ENCODE measurements at regions not wholly inside any gene's neighbourhood (a gene's known extent, or its start where the extent isn't known, plus 50 kb on each side); places are given as distances from the start of the nearest gene placed in this dataset.

DNA sequence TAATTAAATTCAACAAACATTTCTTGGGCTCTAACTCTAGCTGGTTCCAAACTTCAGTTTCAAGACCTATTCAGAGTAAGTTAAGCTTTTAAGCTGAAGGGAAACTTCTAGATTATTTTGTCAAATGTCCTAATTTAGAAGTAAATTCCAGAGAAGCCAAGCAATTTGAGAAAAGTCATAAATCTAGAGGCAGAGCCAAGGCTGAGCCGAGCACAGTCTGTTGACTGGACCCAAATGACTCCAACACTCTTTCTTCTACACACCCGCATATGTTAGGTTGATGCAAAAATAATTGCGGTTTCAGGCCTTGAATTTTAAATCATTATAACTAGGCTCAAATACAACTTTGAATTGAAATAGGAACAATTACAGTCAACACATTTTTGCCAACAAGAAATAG is 319.7 kb downstream of the NFIB start:
- H3K9me3 ChIP-seq (ENCODE audit: control insufficient read depth, insufficient read depth, low read depth, low read length), result no peaks in the 10 kb centered on the region
- ChIA-PET CTCF (no interaction called here), POLR2A (no interaction called here)
- no peaks in the 10 kb centered on the region for H3K4me1 ChIP-seq (ENCODE audit: control insufficient read depth, insufficient read depth, low read length)
- no peak overlapping the region for H3K27ac ChIP-seq (ENCODE audit: low read length)
- no peaks in the 10 kb centered on the region for H3K27me3 ChIP-seq (ENCODE audit: control insufficient read depth, insufficient read depth, low read length)
- H3K36me3 ChIP-seq (ENCODE audit: control insufficient read depth, insufficient read depth, low read length), result no peaks in the 10 kb centered on the region
- DNase-seq (ENCODE audit: low read depth, low spot score) (no peak), ATAC-seq (no peak)
- TF ChIP-seq POLR2AphosphoS5 (IDR thresholded peaks at IDR 0.05; ENCODE audit: low read depth, low read length) (no peak), SIN3A (IDR thresholded peaks at IDR 0.05; ENCODE audit: borderline replicate concordance, insufficient read depth, low read depth, low read length) (no peak), TCF7L2 (IDR thresholded peaks at IDR 0.05; ENCODE audit: low read depth, low read length) (no peak)
- TF ChIP-seq, protein P1, sequence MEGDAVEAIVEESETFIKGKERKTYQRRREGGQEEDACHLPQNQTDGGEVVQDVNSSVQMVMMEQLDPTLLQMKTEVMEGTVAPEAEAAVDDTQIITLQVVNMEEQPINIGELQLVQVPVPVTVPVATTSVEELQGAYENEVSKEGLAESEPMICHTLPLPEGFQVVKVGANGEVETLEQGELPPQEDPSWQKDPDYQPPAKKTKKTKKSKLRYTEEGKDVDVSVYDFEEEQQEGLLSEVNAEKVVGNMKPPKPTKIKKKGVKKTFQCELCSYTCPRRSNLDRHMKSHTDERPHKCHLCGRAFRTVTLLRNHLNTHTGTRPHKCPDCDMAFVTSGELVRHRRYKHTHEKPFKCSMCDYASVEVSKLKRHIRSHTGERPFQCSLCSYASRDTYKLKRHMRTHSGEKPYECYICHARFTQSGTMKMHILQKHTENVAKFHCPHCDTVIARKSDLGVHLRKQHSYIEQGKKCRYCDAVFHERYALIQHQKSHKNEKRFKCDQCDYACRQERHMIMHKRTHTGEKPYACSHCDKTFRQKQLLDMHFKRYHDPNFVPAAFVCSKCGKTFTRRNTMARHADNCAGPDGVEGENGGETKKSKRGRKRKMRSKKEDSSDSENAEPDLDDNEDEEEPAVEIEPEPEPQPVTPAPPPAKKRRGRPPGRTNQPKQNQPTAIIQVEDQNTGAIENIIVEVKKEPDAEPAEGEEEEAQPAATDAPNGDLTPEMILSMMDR (IDR thresholded peaks at IDR 0.05), result no peak
- TF ChIP-seq, protein P2, sequence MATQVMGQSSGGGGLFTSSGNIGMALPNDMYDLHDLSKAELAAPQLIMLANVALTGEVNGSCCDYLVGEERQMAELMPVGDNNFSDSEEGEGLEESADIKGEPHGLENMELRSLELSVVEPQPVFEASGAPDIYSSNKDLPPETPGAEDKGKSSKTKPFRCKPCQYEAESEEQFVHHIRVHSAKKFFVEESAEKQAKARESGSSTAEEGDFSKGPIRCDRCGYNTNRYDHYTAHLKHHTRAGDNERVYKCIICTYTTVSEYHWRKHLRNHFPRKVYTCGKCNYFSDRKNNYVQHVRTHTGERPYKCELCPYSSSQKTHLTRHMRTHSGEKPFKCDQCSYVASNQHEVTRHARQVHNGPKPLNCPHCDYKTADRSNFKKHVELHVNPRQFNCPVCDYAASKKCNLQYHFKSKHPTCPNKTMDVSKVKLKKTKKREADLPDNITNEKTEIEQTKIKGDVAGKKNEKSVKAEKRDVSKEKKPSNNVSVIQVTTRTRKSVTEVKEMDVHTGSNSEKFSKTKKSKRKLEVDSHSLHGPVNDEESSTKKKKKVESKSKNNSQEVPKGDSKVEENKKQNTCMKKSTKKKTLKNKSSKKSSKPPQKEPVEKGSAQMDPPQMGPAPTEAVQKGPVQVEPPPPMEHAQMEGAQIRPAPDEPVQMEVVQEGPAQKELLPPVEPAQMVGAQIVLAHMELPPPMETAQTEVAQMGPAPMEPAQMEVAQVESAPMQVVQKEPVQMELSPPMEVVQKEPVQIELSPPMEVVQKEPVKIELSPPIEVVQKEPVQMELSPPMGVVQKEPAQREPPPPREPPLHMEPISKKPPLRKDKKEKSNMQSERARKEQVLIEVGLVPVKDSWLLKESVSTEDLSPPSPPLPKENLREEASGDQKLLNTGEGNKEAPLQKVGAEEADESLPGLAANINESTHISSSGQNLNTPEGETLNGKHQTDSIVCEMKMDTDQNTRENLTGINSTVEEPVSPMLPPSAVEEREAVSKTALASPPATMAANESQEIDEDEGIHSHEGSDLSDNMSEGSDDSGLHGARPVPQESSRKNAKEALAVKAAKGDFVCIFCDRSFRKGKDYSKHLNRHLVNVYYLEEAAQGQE (IDR thresholded peaks at IDR 0.05; ENCODE audit: insufficient read depth in 1 of 2, low read depth in 2 of 2, low read length in 1 of 2), result no peak
- BruUV-seq (replicated peaks), result no TSS peak
- no peak overlapping the region for H3K4me3 ChIP-seq (ENCODE audit: low read depth in 2 of 2, low read length in 2 of 2)
- intact Hi-C loops (cut with micrococcal nuclease; ENCODE audit: unreplicated experiment), result no loop called here
- in situ Hi-C loops (cut with HindIII; ENCODE audit: low pct_unique_long_range_greater_than_20kb, low sequenced_read_pairs), result no loop called here

DNA sequence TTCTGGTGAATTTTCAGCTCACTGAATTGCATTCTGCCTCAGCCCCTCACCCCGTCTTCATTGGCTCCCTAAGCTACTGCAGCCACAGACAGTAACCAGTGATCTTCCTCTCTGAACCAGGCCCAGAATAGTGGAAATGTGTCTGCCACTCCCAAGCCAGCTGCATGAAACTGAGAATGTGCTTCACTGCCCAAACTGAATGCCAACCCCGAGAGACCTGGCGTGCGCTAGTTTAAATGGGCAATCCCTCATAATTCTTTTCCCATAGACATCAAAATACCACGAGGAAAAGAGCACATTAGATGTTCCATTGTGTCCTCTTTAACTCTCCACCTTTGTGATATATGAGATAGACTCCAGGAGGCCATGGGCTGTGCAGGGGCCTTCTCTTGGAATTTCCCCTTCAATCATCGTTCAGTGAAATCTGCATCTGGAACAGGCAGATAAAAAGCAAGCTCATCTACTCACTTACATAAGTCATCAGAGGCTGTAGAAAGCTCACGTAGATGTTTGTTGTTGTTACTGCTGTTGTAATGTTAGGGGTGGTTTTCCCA is 320.2 kb downstream of the NFIB start:
- H3K4me1 ChIP-seq (ENCODE audit: control insufficient read depth, insufficient read depth, low read length), result no peaks in the 10 kb centered on the region
- ChIA-PET POLR2A (no interaction called here), CTCF (no interaction called here)
- H3K27ac ChIP-seq (ENCODE audit: low read length), result no peak overlapping the region
- intact Hi-C loops (cut with micrococcal nuclease; ENCODE audit: unreplicated experiment), result no loop called here
- in situ Hi-C loops (cut with HindIII; ENCODE audit: low pct_unique_long_range_greater_than_20kb, low sequenced_read_pairs), result no loop called here
- TF ChIP-seq POLR2AphosphoS5 (IDR thresholded peaks at IDR 0.05; ENCODE audit: low read depth, low read length), result no peak
- TF ChIP-seq, protein P1 (IDR thresholded peaks at IDR 0.05), result no peak
- TF ChIP-seq, protein P2 (IDR thresholded peaks at IDR 0.05; ENCODE audit: insufficient read depth in 1 of 2, low read depth in 2 of 2, low read length in 1 of 2), result no peak
- TF ChIP-seq TCF7L2 (IDR thresholded peaks at IDR 0.05; ENCODE audit: low read depth, low read length), result no peak
- H3K36me3 ChIP-seq (ENCODE audit: control insufficient read depth, insufficient read depth, low read length), result no peaks in the 10 kb centered on the region
- BruUV-seq (replicated peaks), result no TSS peak
- no peak overlapping the region for H3K4me3 ChIP-seq (ENCODE audit: low read depth in 2 of 2, low read length in 2 of 2)
- ATAC-seq (no peak), DNase-seq (ENCODE audit: low read depth, low spot score) (no peak)
- no peaks in the 10 kb centered on the region for H3K27me3 ChIP-seq (ENCODE audit: control insufficient read depth, insufficient read depth, low read length)
- no peaks in the 10 kb centered on the region for H3K9me3 ChIP-seq (ENCODE audit: control insufficient read depth, insufficient read depth, low read depth, low read length)
